ENCODE measurements at regions not wholly inside any gene's neighbourhood (a gene's known extent, or its start where the extent isn't known, plus 50 kb on each side); places are given as distances from the start of the nearest gene placed in this dataset.
A peak's percentile ranks its signal among the peaks of the same experiment; 100 is the strongest.

- no peak for DNase-seq
- intact Hi-C loops (cut with DNase I) = no loop called here
- TF ChIP-seq EP300 (IDR thresholded peaks at IDR 0.05) (no peak), POLR2A (IDR thresholded peaks at IDR 0.05) (no peak)
- TF ChIP-seq, protein P1, sequence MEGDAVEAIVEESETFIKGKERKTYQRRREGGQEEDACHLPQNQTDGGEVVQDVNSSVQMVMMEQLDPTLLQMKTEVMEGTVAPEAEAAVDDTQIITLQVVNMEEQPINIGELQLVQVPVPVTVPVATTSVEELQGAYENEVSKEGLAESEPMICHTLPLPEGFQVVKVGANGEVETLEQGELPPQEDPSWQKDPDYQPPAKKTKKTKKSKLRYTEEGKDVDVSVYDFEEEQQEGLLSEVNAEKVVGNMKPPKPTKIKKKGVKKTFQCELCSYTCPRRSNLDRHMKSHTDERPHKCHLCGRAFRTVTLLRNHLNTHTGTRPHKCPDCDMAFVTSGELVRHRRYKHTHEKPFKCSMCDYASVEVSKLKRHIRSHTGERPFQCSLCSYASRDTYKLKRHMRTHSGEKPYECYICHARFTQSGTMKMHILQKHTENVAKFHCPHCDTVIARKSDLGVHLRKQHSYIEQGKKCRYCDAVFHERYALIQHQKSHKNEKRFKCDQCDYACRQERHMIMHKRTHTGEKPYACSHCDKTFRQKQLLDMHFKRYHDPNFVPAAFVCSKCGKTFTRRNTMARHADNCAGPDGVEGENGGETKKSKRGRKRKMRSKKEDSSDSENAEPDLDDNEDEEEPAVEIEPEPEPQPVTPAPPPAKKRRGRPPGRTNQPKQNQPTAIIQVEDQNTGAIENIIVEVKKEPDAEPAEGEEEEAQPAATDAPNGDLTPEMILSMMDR (IDR thresholded peaks at IDR 0.05) = no peak
- Histone ChIP-seq H3K36me3 (no peaks in the 10 kb centered on the region), H3K4me1 (ENCODE audit: insufficient read depth) (peaks cover 2% of the 10 kb centered on the region), H3K9me3 (no peaks in the 10 kb centered on the region), H3K4me3 (no peak overlapping the region), H3K27me3 (no peaks in the 10 kb centered on the region), H3K27ac (peak overlapping the region in 1 of 2 donors; percentile 72)
- WGBS, 3 donors = 23 to 29% (median 29%) methylated on average over 4 of the region's 4 CpGs
These were observed 617.0 kb downstream of the MID1IP1 start for GRCh38 chrX:39418254-39418704.

DNA sequence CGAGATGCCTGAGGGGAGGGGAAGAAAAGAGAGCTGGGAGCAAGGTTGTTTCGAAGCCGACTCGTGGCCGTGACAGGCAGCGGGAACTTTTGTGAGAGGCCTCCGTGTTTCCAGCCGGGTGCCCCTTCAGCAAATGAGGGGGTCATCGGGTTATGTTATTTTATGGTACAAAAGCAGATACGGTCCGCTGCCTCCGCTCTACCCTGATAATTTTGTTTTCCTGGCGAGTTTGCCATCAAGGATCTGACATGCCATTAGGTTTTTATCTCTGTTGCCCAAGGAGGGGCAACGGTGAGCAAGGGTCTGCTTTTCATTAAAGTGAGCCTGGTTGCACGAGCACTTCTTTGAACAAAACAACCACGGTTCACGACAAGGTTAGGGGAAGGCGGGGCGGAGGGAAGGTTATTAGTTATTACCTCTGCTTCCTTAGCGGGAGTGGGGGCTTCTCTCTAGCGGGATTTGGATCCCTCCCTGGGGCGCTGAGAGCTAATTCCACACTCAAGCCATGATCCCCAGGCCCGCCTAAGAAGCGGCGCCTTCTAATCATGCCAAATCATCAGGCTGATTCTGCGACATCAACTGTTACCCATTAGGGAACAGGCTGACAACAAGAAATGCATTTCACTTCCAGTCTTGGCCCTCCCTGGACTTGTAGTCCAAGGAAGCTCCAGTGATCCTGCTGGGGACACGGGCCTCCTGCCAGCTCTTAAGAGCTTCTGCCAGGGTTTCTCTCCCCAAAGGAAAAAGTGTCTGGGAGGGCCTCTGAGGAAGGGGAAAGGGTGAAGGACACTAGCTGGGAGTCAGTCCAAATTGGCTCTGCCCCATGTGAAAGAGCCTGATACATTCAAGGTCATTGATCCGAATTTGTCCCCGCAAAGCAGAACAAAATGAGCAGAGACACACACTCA, 617.7 kb downstream of the MID1IP1 start:
- WGBS, 3 donors = 30 to 43% (median 42%) methylated on average over 29 of the region's 29 CpGs
- DNase-seq = peak; percentile 79 to 87 (median 86)
- H3K9me3 ChIP-seq = no peaks in the 10 kb centered on the region
- TF ChIP-seq POLR2A (IDR thresholded peaks at IDR 0.05) (no peak), EP300 (IDR thresholded peaks at IDR 0.05) (no peak)
- TF ChIP-seq, protein P1 (IDR thresholded peaks at IDR 0.05) = no peak
- no peak overlapping the region for H3K4me3 ChIP-seq
- H3K27me3 ChIP-seq = no peaks in the 10 kb centered on the region
- no peaks in the 10 kb centered on the region for H3K36me3 ChIP-seq
- peak overlapping the region; percentile 1 to 72 for H3K27ac ChIP-seq
- H3K4me1 ChIP-seq (ENCODE audit: insufficient read depth) = peaks cover 2% of the 10 kb centered on the region
- intact Hi-C loops (cut with DNase I) = no loop called here

- Histone ChIP-seq H3K4me1 (ENCODE audit: insufficient read depth) (peaks cover 2% of the 10 kb centered on the region), H3K27me3 (no peaks in the 10 kb centered on the region), H3K36me3 (no peaks in the 10 kb centered on the region), H3K4me3 (no peak overlapping the region), H3K27ac (no peak overlapping the region), H3K9me3 (no peaks in the 10 kb centered on the region)
- TF ChIP-seq, protein P1 (IDR thresholded peaks at IDR 0.05) = no peak
- TF ChIP-seq POLR2A (IDR thresholded peaks at IDR 0.05) = no peak
- TF ChIP-seq EP300 (IDR thresholded peaks at IDR 0.05) = no peak
- intact Hi-C loops (cut with DNase I) = no loop called here
- DNase-seq = no peak
- 75 to 89% (median 82%) methylated on average over 3 of the region's 3 CpGs for WGBS, 3 donors
These were observed 619.7 kb downstream of the MID1IP1 start for GRCh38 chrX:39421006-39421405.

- Histone ChIP-seq H3K27ac (no peak overlapping the region), H3K4me1 (ENCODE audit: insufficient read depth) (no peaks in the 10 kb centered on the region), H3K9me3 (no peaks in the 10 kb centered on the region), H3K4me3 (no peak overlapping the region), H3K36me3 (no peaks in the 10 kb centered on the region), H3K27me3 (no peaks in the 10 kb centered on the region)
- 79 to 91% (median 83%) methylated on average over 2 of the region's 2 CpGs for WGBS, 3 donors
- TF ChIP-seq POLR2A (IDR thresholded peaks at IDR 0.05) (no peak), EP300 (IDR thresholded peaks at IDR 0.05) (no peak)
- TF ChIP-seq, protein P1 (IDR thresholded peaks at IDR 0.05) = no peak
- intact Hi-C loops (cut with DNase I) = no loop called here
- DNase-seq = no peak
These were observed 624.0 kb downstream of the MID1IP1 start for GRCh38 chrX:39425124-39425806.

Data from ovary (tissue), 7 donors.